C1 segment of cervical spinal cord (tissue), 14 donors: ENCODE measurements at regions not wholly inside any gene's neighbourhood (a gene's known extent, or its start where the extent isn't known, plus 50 kb on each side); places are given as distances from the start of the nearest gene placed in this dataset.

ENCODE experiments used
- DNase-seq, 14 donors: peaks; one replicate each; lab custom pipeline; 2025; lab: John Stamatoyannopoulos, UW

DNA sequence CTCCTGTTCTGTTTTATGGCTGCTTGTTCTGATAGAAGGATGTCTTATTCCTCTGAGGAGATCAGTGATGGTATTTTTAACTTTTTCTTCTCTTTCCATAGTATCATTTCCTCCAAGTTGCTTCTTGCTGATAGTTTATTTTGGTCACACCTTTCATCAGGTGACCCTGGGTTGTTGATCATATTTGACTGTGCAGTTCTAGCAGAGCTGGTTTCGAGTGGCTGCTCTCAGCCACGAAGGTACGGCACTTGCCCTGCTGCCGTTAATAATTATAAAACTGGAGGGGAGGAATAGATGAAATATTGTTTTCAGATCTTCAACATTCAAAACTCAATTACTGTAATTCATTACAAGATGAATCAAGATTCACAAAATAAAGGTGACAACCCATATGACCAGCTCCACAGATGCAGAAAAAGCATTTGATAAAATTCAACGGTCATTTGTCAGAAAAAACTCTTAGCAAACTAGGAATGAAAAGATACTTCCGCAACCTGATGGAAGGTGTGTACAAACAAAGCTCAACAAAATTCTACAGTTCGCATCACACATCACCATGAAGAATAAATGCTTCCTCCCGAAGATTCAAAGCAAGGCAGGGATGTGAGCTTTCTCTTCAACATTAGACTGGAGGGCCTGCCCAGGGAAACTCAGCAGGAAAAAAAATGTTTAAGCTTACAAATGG, 59.2 kb upstream of the RTL6 start:
- DNase-seq = no peak

DNA sequence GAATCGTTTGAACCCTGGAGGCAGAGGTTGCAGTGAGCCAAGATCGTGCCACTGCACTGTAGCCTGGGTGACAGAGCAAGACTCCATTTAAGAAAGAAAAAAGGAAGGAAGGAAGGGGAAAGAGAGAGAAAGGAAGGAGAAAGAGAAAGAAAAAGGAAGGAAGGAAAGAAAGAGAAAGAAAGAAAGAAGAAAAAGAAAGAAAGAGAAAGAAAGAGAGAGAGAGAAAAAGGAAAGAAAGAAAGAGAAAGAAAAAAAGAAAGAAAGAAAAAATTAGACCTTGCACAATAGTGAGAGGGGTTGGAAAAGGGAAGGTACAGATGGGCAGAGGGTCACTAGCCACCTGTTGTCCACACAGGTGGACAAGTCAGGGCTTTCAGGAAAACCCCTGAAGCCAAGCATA, 57.6 kb upstream of the RTL6 start:
- DNase-seq = no peak

DNA sequence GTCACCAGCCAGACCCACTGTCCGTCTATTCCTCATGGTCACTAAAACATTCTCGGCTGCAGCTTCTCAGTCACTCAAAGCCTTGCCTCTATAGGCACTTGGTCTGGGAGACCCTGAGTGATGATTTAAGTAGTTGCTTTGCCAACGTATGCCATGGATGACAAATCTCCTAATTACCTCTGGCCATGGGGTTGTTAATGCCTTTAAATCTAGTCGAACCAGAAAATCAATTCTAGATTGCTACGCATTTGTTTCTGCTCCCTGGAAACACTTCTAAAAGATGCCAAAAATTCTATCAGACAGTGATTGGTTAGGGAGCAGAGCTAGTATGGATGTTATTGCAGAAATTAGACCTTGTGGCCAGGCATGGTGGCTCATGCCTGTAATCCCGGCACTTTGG, 57.0 kb upstream of the RTL6 start:
- no peak for DNase-seq

DNA sequence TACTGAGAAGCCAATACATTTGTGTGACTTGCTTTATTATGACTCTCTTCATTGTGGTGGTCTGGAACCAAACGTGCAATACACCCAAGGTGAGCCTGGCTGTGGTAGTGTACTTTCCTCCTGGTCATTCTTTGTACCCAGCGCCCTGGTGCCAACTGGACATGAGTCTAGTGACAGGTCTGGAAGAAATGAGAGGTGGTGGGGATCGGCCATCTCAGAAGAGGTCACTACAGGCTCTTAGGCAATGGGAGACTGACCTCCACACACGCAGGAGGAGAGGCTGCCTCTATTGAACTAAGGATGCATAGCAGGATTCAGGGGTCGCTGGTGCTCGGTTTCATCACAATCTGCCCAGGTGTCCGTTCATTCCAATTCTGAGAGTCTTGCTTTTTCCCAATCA, 56.4 kb upstream of the RTL6 start:
- no peak for DNase-seq

DNA sequence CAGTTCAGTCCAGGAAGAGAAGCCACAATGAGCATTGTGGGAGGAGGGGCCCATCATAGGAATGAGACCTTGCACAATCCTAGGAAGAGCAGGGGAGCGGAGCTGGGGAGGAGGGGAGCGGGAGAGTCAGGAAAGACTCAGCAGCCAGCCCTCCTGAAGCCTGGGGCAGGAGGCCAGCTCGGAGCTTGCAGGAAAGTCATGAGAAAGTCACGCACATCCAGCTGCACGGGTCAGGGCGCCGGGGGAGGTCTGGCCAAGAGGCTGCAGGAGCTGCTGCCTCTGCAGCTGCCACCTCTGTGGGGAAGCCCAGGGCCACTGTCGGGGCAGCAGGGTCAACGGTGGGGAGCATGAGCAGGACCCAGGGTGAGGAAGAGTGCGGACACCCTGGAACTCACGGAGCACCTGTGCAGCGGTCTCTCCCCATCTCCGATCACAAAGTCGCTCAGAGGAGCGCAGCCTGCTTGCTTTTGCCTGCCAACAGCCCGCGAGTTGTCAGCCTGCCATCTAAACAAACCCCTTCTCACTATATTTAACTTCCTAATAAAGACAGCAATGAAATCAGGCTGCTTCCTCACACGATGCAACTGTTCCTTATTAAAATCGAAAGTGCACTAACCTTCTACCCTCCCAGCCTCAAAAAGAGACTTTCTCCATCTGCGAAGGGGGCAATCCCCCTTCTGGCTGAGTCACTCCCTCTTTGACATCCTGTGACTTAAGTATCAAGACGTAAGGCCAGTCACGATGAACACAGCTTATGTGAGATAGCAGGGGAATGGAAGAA, 52.9 kb upstream of the RTL6 start:
- DNase-seq = no peak

DNA sequence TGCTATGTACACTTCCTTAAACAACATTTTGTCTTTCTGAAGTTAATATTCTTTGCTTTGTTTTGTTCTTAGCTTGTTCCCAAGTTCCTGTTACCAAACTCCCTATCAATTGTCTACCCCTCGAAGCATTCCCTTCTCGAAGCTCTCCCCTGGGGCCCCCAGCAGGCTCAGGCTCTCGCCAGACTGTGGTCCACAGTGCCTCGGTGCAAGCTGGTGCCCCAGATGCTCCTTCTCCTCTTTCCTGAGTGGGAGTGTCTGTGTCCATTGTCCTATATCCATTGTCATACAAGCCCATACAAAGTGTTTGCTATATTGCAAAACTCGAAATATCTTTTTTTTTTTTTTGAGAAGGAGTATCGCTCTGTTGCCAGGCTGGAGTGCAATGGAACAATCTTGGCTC, 51.7 kb upstream of the RTL6 start:
- DNase-seq = no peak

DNA sequence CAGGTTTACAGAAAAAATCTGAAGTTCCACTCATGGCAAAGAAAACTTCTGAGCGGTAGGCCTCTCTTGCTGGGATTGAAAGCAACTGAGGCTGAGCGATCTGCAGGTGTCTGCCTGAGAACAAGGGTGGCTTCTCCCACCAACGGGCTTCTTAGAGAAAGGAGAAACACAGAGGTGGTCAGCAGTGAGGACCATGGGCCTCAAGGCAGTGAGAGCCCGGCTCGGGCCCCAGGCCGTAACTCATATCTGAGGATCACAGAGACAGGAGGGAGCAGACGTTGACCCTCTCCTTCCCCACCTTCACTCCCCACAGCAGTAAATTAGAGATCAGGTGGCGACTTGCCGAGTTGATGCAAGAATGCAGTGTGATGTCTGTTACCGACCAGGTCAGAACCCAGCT, 50.9 kb upstream of the RTL6 start:
- DNase-seq = no peak
